Activated CD4-positive, alpha-beta memory T cell treated with anti-CD3 and anti-CD28 coated beads, Interleukin-2, amount 10 ng/mL, durations not matched to agents 7 days and 5 days (primary cell): ENCODE measurements at regions not wholly inside any gene's neighbourhood (a gene's known extent, or its start where the extent isn't known, plus 50 kb on each side); places are given as distances from the start of the nearest gene placed in this dataset.

Experiments used
- CTCF ChIA-PET: fragments of 350-600 bp; sonication (Branson Sonifier 250); formaldehyde crosslinking; loops from one replicate; lab custom pipeline; 2021; ENCODE audit warnings: antibody characterized with exemption, inconsistent platforms; lab: Charles Lee
- POLR2A ChIA-PET: fragments of 350-600 bp; sonication (Branson Sonifier 250); formaldehyde crosslinking; loops from one replicate; lab custom pipeline; 2021; ENCODE audit warnings: antibody characterized with exemption; lab: Charles Lee
- DNase-seq: peaks from one replicate; pipeline ENCODE4 v3.0.0-alpha.2; 2020
- H3K27ac Mint-ChIP-seq: one replicate; pipeline ENCODE4 v1.8.0; 2021; ENCODE audit warnings: mild to moderate bottlenecking, mixed read lengths
- H3K27me3 Mint-ChIP-seq: one replicate; pipeline ENCODE4 v1.8.0; 2021; ENCODE audit warnings: mixed read lengths
- H3K36me3 Mint-ChIP-seq: one replicate; pipeline ENCODE4 v1.8.0; 2021; ENCODE audit warnings: low read depth, mixed read lengths
- H3K4me1 Mint-ChIP-seq: one replicate; pipeline ENCODE4 v1.8.0; 2021; ENCODE audit warnings: mixed read lengths
- H3K4me3 Mint-ChIP-seq: one replicate; pipeline ENCODE4 v1.8.0; 2021; ENCODE audit warnings: mild to moderate bottlenecking, mixed read lengths
- H3K9me3 Mint-ChIP-seq: one replicate; pipeline ENCODE4 v1.8.0; 2021; ENCODE audit warnings: mixed read lengths

GRCh38 chr22:49155770-49156580 lies 671.7 kb downstream of the BRD1 start:
- H3K9me3 Mint-ChIP-seq: peaks cover 5% of the 10 kb centered on the region
- CTCF ChIA-PET: no interaction called here
- no peak for DNase-seq
- no peaks in the 10 kb centered on the region for H3K36me3 Mint-ChIP-seq
- no peaks in the 10 kb centered on the region for H3K4me1 Mint-ChIP-seq
- POLR2A ChIA-PET: no interaction called here
- H3K27me3 Mint-ChIP-seq: no peaks in the 10 kb centered on the region
- H3K27ac Mint-ChIP-seq: no peak overlapping the region
- no peak overlapping the region for H3K4me3 Mint-ChIP-seq

GRCh38 chr22:49155039-49155769 lies 672.5 kb downstream of the BRD1 start:
- no peak overlapping the region for H3K4me3 Mint-ChIP-seq
- H3K9me3 Mint-ChIP-seq: peaks cover 5% of the 10 kb centered on the region

GRCh38 chr22:49154433-49154832 lies 673.2 kb downstream of the BRD1 start:
- CTCF ChIA-PET: interaction anchor here (0.6 kb wide), 1 partner anchor 13 kb away, joined by 4 read pairs; no protein-coding TSS in a partner anchor
- no peaks in the 10 kb centered on the region for H3K36me3 Mint-ChIP-seq
- no peak overlapping the region for H3K27ac Mint-ChIP-seq
- H3K4me1 Mint-ChIP-seq: no peaks in the 10 kb centered on the region
- POLR2A ChIA-PET: no interaction called here
- no peak overlapping the region for H3K4me3 Mint-ChIP-seq
- no peak for DNase-seq
- H3K27me3 Mint-ChIP-seq: no peaks in the 10 kb centered on the region
- peaks cover 5% of the 10 kb centered on the region for H3K9me3 Mint-ChIP-seq

More at GRCh38 chr22:49155039-49155769, 672.5 kb downstream of the BRD1 start:
- H3K36me3 Mint-ChIP-seq: no peaks in the 10 kb centered on the region
- ChIA-PET POLR2A (no interaction called here), CTCF (no interaction called here)
- DNase-seq: no peak
- no peaks in the 10 kb centered on the region for H3K27me3 Mint-ChIP-seq
- no peaks in the 10 kb centered on the region for H3K4me1 Mint-ChIP-seq
- H3K27ac Mint-ChIP-seq: no peak overlapping the region

GRCh38 chr22:49153921-49154320 lies 673.8 kb downstream of the BRD1 start:
- H3K9me3 Mint-ChIP-seq: peaks cover 5% of the 10 kb centered on the region
- no peaks in the 10 kb centered on the region for H3K27me3 Mint-ChIP-seq
- no peaks in the 10 kb centered on the region for H3K4me1 Mint-ChIP-seq
- H3K4me3 Mint-ChIP-seq: no peak overlapping the region
- DNase-seq: no peak
- POLR2A ChIA-PET: no interaction called here
- no peak overlapping the region for H3K27ac Mint-ChIP-seq
- CTCF ChIA-PET: interaction anchor here (0.6 kb wide), 1 partner anchor 12 kb away, joined by 4 read pairs; no protein-coding TSS in a partner anchor
- H3K36me3 Mint-ChIP-seq: no peaks in the 10 kb centered on the region

GRCh38 chr22:49152939-49153770 lies 674.5 kb downstream of the BRD1 start:
- Mint-ChIP-seq H3K36me3 (no peaks in the 10 kb centered on the region), H3K4me3 (no peak overlapping the region), H3K27me3 (no peaks in the 10 kb centered on the region), H3K27ac (no peak overlapping the region), H3K9me3 (peaks cover 5% of the 10 kb centered on the region), H3K4me1 (no peaks in the 10 kb centered on the region)
- POLR2A ChIA-PET: no interaction called here
- CTCF ChIA-PET: no interaction called here
- no peak for DNase-seq

- DNase-seq: no peak
- Mint-ChIP-seq H3K4me3 (no peak overlapping the region), H3K36me3 (no peaks in the 10 kb centered on the region), H3K27me3 (no peaks in the 10 kb centered on the region), H3K27ac (no peak overlapping the region), H3K4me1 (no peaks in the 10 kb centered on the region), H3K9me3 (peaks cover 5% of the 10 kb centered on the region)
- POLR2A ChIA-PET: no interaction called here
- CTCF ChIA-PET: no interaction called here
Measured at GRCh38 chr22:49152127-49152938, 675.3 kb downstream of the BRD1 start.

- ChIA-PET CTCF (no interaction called here), POLR2A (no interaction called here)
- peaks cover 5% of the 10 kb centered on the region for H3K9me3 Mint-ChIP-seq
- no peak overlapping the region for H3K4me3 Mint-ChIP-seq
- no peaks in the 10 kb centered on the region for H3K36me3 Mint-ChIP-seq
- H3K4me1 Mint-ChIP-seq: no peaks in the 10 kb centered on the region
- no peak for DNase-seq
- H3K27me3 Mint-ChIP-seq: no peaks in the 10 kb centered on the region
- no peak overlapping the region for H3K27ac Mint-ChIP-seq
Measured at GRCh38 chr22:49151256-49152126, 676.2 kb downstream of the BRD1 start.

GRCh38 chr22:49150801-49151221 lies 676.9 kb downstream of the BRD1 start:
- H3K27ac Mint-ChIP-seq: no peak overlapping the region
- H3K27me3 Mint-ChIP-seq: no peaks in the 10 kb centered on the region
- ChIA-PET CTCF (no interaction called here), POLR2A (no interaction called here)
- DNase-seq: no peak
- H3K4me1 Mint-ChIP-seq: no peaks in the 10 kb centered on the region
- H3K9me3 Mint-ChIP-seq: peaks cover under 1% of the 10 kb centered on the region
- H3K4me3 Mint-ChIP-seq: no peak overlapping the region
- H3K36me3 Mint-ChIP-seq: no peaks in the 10 kb centered on the region

GRCh38 chr22:49149721-49150608 lies 677.7 kb downstream of the BRD1 start:
- no peaks in the 10 kb centered on the region for H3K9me3 Mint-ChIP-seq
- H3K27ac Mint-ChIP-seq: no peak overlapping the region
- no peaks in the 10 kb centered on the region for H3K27me3 Mint-ChIP-seq
- DNase-seq: no peak
- ChIA-PET CTCF (no interaction called here), POLR2A (no interaction called here)
- H3K4me3 Mint-ChIP-seq: no peak overlapping the region
- no peaks in the 10 kb centered on the region for H3K4me1 Mint-ChIP-seq
- H3K36me3 Mint-ChIP-seq: no peaks in the 10 kb centered on the region

- Mint-ChIP-seq H3K27ac (no peak overlapping the region), H3K9me3 (no peaks in the 10 kb centered on the region), H3K4me1 (no peaks in the 10 kb centered on the region), H3K4me3 (no peak overlapping the region), H3K27me3 (no peaks in the 10 kb centered on the region), H3K36me3 (no peaks in the 10 kb centered on the region)
- ChIA-PET POLR2A (no interaction called here), CTCF (no interaction called here)
- DNase-seq: no peak
Measured at GRCh38 chr22:49148895-49149418, 678.7 kb downstream of the BRD1 start.

- Mint-ChIP-seq H3K4me1 (no peaks in the 10 kb centered on the region), H3K27me3 (no peaks in the 10 kb centered on the region), H3K4me3 (no peak overlapping the region), H3K27ac (no peak overlapping the region), H3K9me3 (no peaks in the 10 kb centered on the region), H3K36me3 (no peaks in the 10 kb centered on the region)
- CTCF ChIA-PET: no interaction called here
- POLR2A ChIA-PET: no interaction called here
- DNase-seq: no peak
Measured at GRCh38 chr22:49147617-49148175, 680.0 kb downstream of the BRD1 start.
